ENCODE measurements at regions not wholly inside any gene's neighbourhood (a gene's known extent, or its start where the extent isn't known, plus 50 kb on each side); places are given as distances from the start of the nearest gene placed in this dataset.

DNA sequence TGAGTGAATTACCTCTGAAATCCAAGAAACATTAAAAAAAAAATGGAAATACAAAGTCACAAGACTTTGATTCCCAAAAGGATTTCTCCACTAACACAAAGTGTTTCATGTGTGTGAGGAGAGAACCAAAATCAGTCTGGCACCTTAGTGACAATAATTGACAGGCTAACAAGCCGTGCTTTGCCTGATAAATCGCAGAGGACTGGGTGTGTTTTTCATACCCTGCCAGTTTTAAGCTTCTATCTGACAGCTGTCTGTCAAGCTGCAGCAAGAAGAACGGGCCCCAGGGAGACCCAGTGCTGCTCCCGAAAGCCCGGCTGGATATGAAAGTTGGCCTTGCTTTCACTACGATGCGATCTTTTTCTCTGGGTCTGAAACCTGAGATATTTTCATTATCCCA, 101.6 kb upstream of the KCNK2 start:
- Histone ChIP-seq H4K20me1 (ENCODE audit: insufficient read depth, low read length) (no peaks in the 10 kb centered on the region), H3K36me3 (replicated peaks in 1 of 2; ENCODE audit: control insufficient read depth in 1 of 2, insufficient read depth in 2 of 2, low read length in 2 of 2) (no peaks in the 10 kb centered on the region), H3K79me2 (ENCODE audit: insufficient read depth, low read length) (no peaks in the 10 kb centered on the region), H3K4me3 (replicated peaks in 1 of 3; ENCODE audit: insufficient read depth in 1 of 3, low read depth in 2 of 3, low read length in 3 of 3) (no peak overlapping the region), H2AFZ (ENCODE audit: low read length) (no peak overlapping the region), H3K9me3 (ENCODE audit: low read length) (no peaks in the 10 kb centered on the region), H3K9ac (ENCODE audit: insufficient read depth, low read depth, low read length) (no peak overlapping the region), H3K4me1 (ENCODE audit: insufficient read depth, low read length) (no peaks in the 10 kb centered on the region), H3K4me2 (ENCODE audit: low read depth, low read length) (no peak overlapping the region), H3K27me3 (ENCODE audit: control insufficient read depth in 1 of 2, insufficient read depth in 2 of 2, low read length in 2 of 2) (no peaks in the 10 kb centered on the region; a peak in 2 of 5 replicates), H3K27ac (ENCODE audit: extremely low read length, insufficient read depth, low read length) (no peak overlapping the region)
- 56% methylated on average over 7 of the region's 7 CpGs for WGBS (ENCODE audit: low lambda C conversion rate)
- ATAC-seq (no peak), FAIRE-seq (no peak), DNase-seq (ENCODE audit: low spot score) (no peak)
- no TSS peak for BruUV-seq (replicated peaks)
- intact Hi-C loops (cut with micrococcal nuclease; ENCODE audit: unreplicated experiment), result no loop called here
- ChIA-PET CTCF (ENCODE audit: low intra/inter-chr PET ratio, low total read pairs) (no interaction called here), POLR2A (no interaction called here)
- in situ Hi-C loops (cut with HindIII; ENCODE audit: extremely low pct_ligation_motif_present, low pct_unique_long_range_greater_than_20kb), result no loop called here
- TF ChIP-seq ZNF552 (CRISPR knock-in tag; IDR thresholded peaks at IDR 0.05; ENCODE audit: borderline replicate concordance) (no peak), HOXA7 (CRISPR knock-in tag; IDR thresholded peaks at IDR 0.05) (no peak), ZNF773 (CRISPR knock-in tag; IDR thresholded peaks at IDR 0.05; ENCODE audit: borderline replicate concordance) (no peak), ZNF788 (CRISPR knock-in tag; IDR thresholded peaks at IDR 0.05; ENCODE audit: borderline replicate concordance) (no peak)
- TF ChIP-seq, protein P1, sequence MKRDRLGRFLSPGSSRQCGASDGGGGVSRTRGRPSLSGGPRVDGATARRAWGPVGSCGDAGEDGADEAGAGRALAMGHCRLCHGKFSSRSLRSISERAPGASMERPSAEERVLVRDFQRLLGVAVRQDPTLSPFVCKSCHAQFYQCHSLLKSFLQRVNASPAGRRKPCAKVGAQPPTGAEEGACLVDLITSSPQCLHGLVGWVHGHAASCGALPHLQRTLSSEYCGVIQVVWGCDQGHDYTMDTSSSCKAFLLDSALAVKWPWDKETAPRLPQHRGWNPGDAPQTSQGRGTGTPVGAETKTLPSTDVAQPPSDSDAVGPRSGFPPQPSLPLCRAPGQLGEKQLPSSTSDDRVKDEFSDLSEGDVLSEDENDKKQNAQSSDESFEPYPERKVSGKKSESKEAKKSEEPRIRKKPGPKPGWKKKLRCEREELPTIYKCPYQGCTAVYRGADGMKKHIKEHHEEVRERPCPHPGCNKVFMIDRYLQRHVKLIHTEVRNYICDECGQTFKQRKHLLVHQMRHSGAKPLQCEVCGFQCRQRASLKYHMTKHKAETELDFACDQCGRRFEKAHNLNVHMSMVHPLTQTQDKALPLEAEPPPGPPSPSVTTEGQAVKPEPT (CRISPR knock-in tag; IDR thresholded peaks at IDR 0.05; ENCODE audit: low read depth), result no peak
- TF ChIP-seq, protein P2, sequence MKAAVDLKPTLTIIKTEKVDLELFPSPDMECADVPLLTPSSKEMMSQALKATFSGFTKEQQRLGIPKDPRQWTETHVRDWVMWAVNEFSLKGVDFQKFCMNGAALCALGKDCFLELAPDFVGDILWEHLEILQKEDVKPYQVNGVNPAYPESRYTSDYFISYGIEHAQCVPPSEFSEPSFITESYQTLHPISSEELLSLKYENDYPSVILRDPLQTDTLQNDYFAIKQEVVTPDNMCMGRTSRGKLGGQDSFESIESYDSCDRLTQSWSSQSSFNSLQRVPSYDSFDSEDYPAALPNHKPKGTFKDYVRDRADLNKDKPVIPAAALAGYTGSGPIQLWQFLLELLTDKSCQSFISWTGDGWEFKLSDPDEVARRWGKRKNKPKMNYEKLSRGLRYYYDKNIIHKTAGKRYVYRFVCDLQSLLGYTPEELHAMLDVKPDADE (CRISPR knock-in tag; IDR thresholded peaks at IDR 0.05), result no peak

Measured in HepG2 (cell line).